Spleen (tissue), 11 donors: ENCODE measurements at regions not wholly inside any gene's neighbourhood (a gene's known extent, or its start where the extent isn't known, plus 50 kb on each side); places are given as distances from the start of the nearest gene placed in this dataset.
A peak's percentile ranks its signal among the peaks of the same experiment; 100 is the strongest.
"Not testable (repeated sequence)": the region's sequence is repeated elsewhere in the genome, so short reads cannot be mapped to it uniquely, and the experiment has no call there.

Experiments
- DNase-seq: peaks from one replicate; pipeline ENCODE4 v3.0.0-alpha.2; 2020
- H3K27ac ChIP-seq, 8 donors: fragments of 200-600 bp; sonication (generic) in 7 of 8; 1 replicate in 4 of 8; 2 replicates in 4 of 8; pipeline versions ENCODE4 v1.5.0 to v1.8.0; 2016 to 2021; ENCODE audit warnings: inconsistent platforms in 4 of 8, mild to moderate bottlenecking in 4 of 8, moderate library complexity in 1 of 8
- H3K27me3 ChIP-seq, 7 donors: fragments of 200-600 bp; sonication (generic) in 6 of 7; replicated peaks in 1 of 7; 1 replicate in 4 of 7; 2 replicates in 3 of 7; pipeline versions ENCODE4 v1.5.0 to v1.8.0; 2016 to 2021; ENCODE audit warnings: inconsistent platforms in 3 of 7, mild to moderate bottlenecking in 1 of 7
- H3K36me3 ChIP-seq, 6 donors: fragments of 200-600 bp; sonication (generic) in 5 of 6; 1 replicate in 4 of 6; 2 replicates in 2 of 6; pipeline versions ENCODE4 v1.5.0 to v1.8.0; 2016 to 2021; ENCODE audit warnings: inconsistent platforms in 2 of 6
- H3K4me1 ChIP-seq, 6 donors: fragments of 200-600 bp; sonication (generic) in 5 of 6; 1 replicate in 3 of 6; 2 replicates in 3 of 6; pipeline versions ENCODE4 v1.5.0 to v1.8.0; 2016 to 2021; ENCODE audit warnings: inconsistent platforms in 3 of 6
- H3K4me3 ChIP-seq, 8 donors: fragments of 200-600 bp; sonication (generic) in 7 of 8; 1 replicate in 4 of 8; 2 replicates in 4 of 8; pipeline versions ENCODE4 v1.5.0 to v1.8.0; 2016 to 2021; ENCODE audit warnings: inconsistent platforms in 4 of 8, mild to moderate bottlenecking in 4 of 8, moderate library complexity in 2 of 8
- H3K9me3 ChIP-seq, 8 donors: fragments of 200-600 bp; sonication (generic) in 7 of 8; 1 replicate in 4 of 8; 2 replicates in 4 of 8; pipeline versions ENCODE4 v1.5.0 to v1.8.0; 2016 to 2021; ENCODE audit warnings: inconsistent platforms in 4 of 8
- POLR2A ChIP-seq, 3 donors: fragments of 450-650 bp; IDR thresholded peaks; one replicate each; pipeline ENCODE4 v1.5.1; 2017; ENCODE audit warnings: antibody characterized with exemption in 3 of 3, mild to moderate bottlenecking in 1 of 3
- POLR2AphosphoS5 ChIP-seq, 3 donors: sonication (generic); formaldehyde crosslinking; IDR thresholded peaks; one replicate each; pipeline ENCODE4 v1.5.1; 2017; ENCODE audit warnings: antibody characterized with exemption in 3 of 3
- WGBS, 5 donors: extraction: QIAGEN DNeasy Blood & Tissue Kit in 3 of 5; methylation state at CpG; one replicate each; pipeline versions ENCODE4 v1.1.5 to v1.1.7; 2013 to 2018; 5-methylcytosine and 5-hydroxymethylcytosine counted together
- intact Hi-C: fragments of 100-400 bp; cut with DNase I; formaldehyde crosslinking; loops from one replicate; pipeline ENCODE4 v1.15.0; 2023; ENCODE audit warnings: low total_unique reads
- TF ChIP-seq, protein P1 (sequence below), 11 experiments: fragments of 200-600 bp in 7 of 11; fragments of 450-650 bp in 4 of 11; sonication (generic) in 4 of 11; IDR thresholded peaks in 8 of 11; conservative IDR thresholded peaks in 3 of 11; 1 replicate in 7 of 11; 2 replicates in 4 of 11; pipeline versions ENCODE4 v1.4.0 to v1.8.0; 2016 to 2021; ENCODE audit warnings: antibody characterized with exemption in 11 of 11, inconsistent platforms in 4 of 11, mild to moderate bottlenecking in 1 of 11
- donor health status: healthy with polysubstance abuse.
- donor health status: DM: no; HTN: no; CAD: no; lungs with moderate emphysema.
- donor health status: DM: no; HTN: no; CAD: no.
- donor health status: Bipolar disorder and iron deficiency.
- donor health status: healthy.
- donor health status: DM: no; HTN: no; CAD: no.
- donor health status: DM: yes; HTN: yes; CAD: no.

DNA sequence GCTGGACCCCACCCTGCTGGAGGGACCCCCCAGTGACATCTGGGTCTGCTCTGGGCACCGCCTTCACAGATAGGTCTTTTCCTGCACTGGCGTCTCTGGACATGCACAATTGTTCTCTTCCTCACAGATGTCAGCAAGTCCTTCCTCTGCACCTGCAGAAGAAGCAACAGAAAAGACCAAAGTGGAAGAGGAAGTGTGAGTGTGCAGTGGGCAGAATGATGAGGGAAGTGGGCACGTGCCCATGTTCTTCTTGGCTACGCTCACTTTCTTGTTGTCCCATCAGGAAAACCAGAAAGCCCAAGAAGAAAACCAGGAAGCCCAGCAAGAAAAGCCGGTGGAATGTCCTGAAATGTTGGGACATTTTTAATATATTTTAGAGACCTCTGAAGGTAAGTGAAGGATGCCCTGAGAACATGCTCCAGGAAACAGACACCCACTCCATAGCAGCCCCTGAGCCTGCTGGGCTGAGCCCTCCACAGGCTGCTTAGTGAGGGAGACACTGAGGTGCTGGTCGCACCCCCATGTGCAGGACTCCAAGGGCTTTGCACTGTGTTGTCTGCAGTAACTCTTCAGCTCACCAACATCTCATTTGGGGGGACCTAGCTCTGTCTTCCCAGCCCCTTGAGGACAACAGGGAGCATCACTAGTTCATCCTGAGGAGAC, 124.4 kb upstream of the SIMC1 start:
- DNase-seq, intact Hi-C loops, H3K4me3 ChIP-seq, H3K4me1 ChIP-seq, H3K27me3 ChIP-seq, H3K36me3 ChIP-seq, H3K9me3 ChIP-seq, H3K27ac ChIP-seq: not testable (repeated sequence)
- 13 to 27% (median 20%) methylated on average over 1 of the region's 6 CpGs; no CpG with 5 or more reads in 2 of the 5 donors for WGBS, 5 donors

DNA sequence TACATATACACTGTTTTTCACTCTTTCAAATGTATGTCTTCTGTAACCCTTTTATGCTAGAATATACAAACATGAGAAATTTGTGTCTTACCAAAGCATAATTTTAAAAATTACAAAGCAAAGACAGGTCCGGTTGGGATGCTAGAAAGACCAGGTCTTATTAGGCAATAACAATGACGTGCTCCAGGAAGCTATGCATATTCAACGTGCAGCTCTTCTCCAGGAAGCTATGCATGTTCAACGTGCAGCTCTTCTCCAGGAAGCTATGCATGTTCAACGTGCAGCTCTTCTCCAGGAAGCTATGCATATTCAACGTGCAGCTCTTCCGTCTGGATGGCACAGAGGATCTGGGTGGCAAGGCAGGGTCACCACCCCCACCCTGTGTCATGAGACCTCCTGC, 123.4 kb upstream of the SIMC1 start:
- H3K4me1 ChIP-seq, H3K36me3 ChIP-seq, H3K27me3 ChIP-seq, H3K9me3 ChIP-seq, H3K27ac ChIP-seq, intact Hi-C loops, DNase-seq: not testable (repeated sequence)
- H3K4me3 ChIP-seq: peak overlapping the region in 1 of 8 donors; percentile 19
- 43 to 63% (median 54%) methylated on average over 3 to 5 of the region's 7 CpGs for whole genome bisulfite sequencing, 5 donors

DNA sequence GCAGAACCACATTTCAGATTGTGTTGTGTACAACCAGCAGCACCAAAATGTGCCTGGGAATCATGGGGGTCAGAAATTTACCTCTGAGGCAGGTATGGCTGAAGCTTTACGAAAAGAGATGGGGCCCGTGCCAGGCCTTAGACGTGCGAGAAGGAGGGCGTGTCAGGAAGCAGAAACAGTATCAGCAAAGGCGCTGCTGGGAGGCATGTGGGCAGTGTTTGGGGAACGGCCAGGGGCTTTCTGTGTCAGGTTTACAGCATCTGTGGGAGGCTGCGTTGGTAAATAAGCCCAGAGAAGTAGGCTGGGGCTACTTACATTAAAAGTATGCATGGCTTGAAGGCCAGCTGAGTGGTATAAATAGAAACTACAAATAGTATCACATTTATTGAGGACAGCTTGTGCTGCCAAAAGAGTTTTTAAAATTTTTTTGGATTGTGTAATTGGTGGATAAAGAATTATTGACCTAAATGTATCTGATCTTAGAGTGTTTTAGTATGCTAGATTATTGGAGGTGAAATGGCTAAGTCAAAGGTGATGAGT, 120.5 kb upstream of the SIMC1 start:
- H3K9me3 ChIP-seq: not testable (repeated sequence)

DNA sequence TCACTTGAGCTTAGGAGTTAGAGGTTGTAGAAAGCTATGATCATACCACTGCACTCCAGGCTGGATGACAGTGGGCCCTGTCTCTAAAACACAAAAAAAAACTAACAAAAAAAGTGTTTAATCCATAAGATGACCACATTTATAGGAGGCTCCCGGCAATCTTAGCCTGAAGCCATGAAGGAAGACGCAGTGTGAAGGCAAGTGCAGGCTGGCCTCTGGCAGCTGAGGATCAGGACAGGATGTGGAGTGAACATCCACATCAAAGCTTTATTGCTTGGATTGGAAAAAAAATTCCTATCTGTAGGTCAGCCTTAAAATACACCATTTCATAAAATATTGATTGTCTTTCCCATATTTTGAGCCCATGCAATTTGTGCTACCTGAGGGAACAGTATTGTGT, 115.9 kb upstream of the SIMC1 start:
- H3K36me3 ChIP-seq, H3K9me3 ChIP-seq, H3K27me3 ChIP-seq, H3K4me3 ChIP-seq, DNase-seq, H3K4me1 ChIP-seq, H3K27ac ChIP-seq, intact Hi-C loops: not testable (repeated sequence)
- WGBS, 5 donors: 85 to 96% (median 87%) methylated on average over 2 of the region's 2 CpGs

More for the DNA sequence above, 120.5 kb upstream of the SIMC1 start:
- H3K4me1 ChIP-seq, H3K4me3 ChIP-seq, H3K27ac ChIP-seq, H3K36me3 ChIP-seq, DNase-seq, intact Hi-C loops, H3K27me3 ChIP-seq: not testable (repeated sequence)
- 55 to 72% (median 59%) methylated on average over 2 to 3 of the region's 8 CpGs; no CpG with 5 or more reads in 1 of the 5 donors for WGBS, 5 donors

DNA sequence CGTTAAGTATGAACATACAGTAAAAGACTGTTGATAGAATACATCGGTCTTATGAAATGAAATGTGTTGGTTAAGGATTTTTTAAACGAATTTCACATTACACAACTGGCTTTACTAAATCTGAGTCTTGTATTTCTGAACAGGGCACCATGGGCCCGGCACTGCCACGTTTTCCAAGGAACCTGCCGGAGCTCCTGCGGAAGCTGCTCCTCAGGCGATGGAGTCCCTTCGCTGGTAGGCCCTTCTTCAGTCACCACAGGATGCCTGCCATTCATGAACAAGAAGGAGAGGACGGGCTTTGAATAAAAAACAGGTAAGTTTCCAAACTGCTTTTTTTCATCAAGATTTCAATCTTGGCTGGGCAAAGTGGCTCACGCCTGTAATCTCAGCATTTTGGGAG, 114.1 kb upstream of the SIMC1 start:
- H3K4me3 ChIP-seq, intact Hi-C loops, H3K36me3 ChIP-seq, H3K9me3 ChIP-seq, H3K4me1 ChIP-seq, H3K27me3 ChIP-seq, H3K27ac ChIP-seq, DNase-seq: not testable (repeated sequence)
- WGBS, 5 donors: 93 to 96% (median 95%) methylated on average over 11 of the region's 11 CpGs

DNA sequence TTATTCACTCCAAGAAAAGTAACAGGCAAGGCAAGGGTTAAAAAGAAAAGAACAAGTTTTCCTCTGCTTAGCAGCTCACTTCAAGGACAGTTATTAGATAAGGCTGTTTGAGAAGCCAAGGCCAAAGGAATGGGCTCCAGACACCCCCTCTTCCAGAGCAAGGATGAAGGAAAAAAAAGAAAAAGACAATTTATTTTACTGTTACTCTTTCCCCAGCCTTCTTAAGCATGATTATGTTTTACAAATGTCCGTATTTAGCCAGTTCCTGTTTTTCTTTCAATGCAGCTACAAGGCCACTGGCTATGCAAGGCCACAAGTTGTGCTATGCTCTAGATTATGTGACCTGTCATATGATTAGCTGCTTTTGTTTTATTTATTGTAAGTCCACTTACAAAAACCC, 106.5 kb upstream of the SIMC1 start:
- peak overlapping the region in 7 of 8 donors; percentile 41 to 79 (median 67) for H3K27ac ChIP-seq

More for the DNA sequence above, 106.5 kb upstream of the SIMC1 start:
- no peak for TF ChIP-seq POLR2A (IDR thresholded peaks at IDR 0.05)
- TF ChIP-seq POLR2AphosphoS5 (IDR thresholded peaks at IDR 0.05): peak in 1 of 3 donors; percentile 27
- TF ChIP-seq, protein P1, sequence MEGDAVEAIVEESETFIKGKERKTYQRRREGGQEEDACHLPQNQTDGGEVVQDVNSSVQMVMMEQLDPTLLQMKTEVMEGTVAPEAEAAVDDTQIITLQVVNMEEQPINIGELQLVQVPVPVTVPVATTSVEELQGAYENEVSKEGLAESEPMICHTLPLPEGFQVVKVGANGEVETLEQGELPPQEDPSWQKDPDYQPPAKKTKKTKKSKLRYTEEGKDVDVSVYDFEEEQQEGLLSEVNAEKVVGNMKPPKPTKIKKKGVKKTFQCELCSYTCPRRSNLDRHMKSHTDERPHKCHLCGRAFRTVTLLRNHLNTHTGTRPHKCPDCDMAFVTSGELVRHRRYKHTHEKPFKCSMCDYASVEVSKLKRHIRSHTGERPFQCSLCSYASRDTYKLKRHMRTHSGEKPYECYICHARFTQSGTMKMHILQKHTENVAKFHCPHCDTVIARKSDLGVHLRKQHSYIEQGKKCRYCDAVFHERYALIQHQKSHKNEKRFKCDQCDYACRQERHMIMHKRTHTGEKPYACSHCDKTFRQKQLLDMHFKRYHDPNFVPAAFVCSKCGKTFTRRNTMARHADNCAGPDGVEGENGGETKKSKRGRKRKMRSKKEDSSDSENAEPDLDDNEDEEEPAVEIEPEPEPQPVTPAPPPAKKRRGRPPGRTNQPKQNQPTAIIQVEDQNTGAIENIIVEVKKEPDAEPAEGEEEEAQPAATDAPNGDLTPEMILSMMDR (IDR thresholded peaks at IDR 0.05 in 8 of 11, conservative IDR thresholded peaks at IDR 0.05 in 3 of 11): no peak
- intact Hi-C loops: no loop called here
- WGBS, 5 donors: 22 to 39% (median 37%) methylated on average over 1 of the region's 1 CpG
- DNase-seq: no peak
- Histone ChIP-seq H3K27me3 (peaks cover 0 to 38% (median 0%) of the 10 kb centered on the region in 7 donors), H3K4me1 (peaks cover 0 to 26% (median 4%) of the 10 kb centered on the region in 6 donors), H3K4me3 (peak overlapping the region in 2 of 8 donors; percentile 51 to 67), H3K36me3 (no peaks in the 10 kb centered on the region), H3K9me3 (no peaks in the 10 kb centered on the region)
